Kasumi-1 (cell line): ENCODE measurements at regions not wholly inside any gene's neighbourhood (a gene's known extent, or its start where the extent isn't known, plus 50 kb on each side); places are given as distances from the start of the nearest gene placed in this dataset.

Experiments
- DNase-seq, 2 experiments: peaks; one replicate each; lab custom pipeline; 2025; lab: John Stamatoyannopoulos, UW

DNA sequence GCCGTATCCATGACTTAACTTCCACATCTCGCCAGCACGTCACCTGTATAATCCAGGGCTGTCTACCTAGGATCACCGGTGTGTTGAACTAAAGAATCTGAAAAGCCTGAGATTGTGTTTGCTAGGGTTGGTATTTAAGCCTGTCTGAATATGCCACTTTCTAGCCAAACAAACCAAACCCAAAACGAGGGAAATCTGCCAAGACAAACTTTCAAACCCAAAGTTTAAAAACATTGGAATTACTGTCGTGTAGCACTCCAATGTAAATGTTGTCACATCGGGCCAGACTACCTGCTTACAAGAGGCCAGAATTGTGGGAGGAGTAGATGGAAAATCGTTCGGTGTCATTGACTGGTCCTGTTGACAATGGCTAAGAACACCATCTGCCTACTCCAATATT is 747.8 kb downstream of the EFNB2 start:
- DNase-seq: no peak

DNA sequence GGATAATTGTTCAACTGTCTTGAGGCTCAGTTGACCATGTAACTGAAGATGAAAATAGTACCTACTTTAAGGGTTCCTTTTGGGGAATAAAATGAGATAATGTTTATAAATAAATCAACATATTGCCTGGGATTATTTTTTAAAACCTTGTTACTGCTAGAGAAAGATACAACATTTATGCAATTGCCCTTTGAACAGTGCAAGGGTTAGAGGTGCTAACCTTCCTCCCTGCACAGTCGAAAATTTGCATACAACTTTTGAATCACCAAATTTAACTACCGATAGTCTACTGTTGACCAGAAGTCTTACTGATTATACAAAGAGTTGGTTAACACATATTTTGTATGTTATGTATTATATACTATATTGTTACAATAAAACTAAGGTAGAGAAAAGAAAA is 750.0 kb downstream of the EFNB2 start:
- no peak for DNase-seq

DNA sequence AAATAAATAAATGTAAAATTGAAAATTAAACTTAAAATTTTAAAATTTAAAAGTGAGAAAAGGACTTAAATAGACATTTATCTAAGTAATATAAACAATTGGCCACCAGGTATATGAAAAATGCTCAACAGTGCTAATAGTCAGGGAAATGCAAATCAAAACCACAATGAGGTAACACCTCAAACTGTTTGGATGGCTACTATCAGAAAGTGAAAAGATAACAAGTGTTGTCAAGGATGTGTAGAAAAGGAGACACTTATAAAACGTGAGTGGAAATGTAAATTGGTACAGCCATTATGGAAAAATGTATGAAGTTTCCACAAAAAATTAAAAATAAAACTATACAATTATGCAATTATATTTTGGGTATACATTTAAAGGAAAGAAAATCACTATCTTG is 752.2 kb downstream of the EFNB2 start:
- DNase-seq: no peak

DNA sequence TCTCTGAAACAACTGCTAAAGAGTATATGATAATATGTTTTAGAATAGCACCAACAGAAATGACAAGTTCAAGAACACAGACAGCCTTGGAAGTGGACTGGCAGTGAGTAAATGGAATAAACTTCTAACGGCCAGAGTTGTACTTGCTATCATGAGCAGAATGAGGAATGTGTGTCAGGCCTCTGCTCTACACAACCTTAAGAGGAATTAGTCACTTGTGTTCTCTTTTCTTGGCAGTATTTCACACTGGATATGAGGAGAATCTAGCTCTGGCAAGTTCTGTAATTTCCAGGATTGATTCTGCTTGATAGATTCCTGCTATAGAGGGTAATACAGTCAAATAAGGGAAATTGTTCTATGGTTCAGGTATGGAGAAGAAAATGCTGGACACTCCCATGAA is 757.3 kb downstream of the EFNB2 start:
- no peak for DNase-seq

DNA sequence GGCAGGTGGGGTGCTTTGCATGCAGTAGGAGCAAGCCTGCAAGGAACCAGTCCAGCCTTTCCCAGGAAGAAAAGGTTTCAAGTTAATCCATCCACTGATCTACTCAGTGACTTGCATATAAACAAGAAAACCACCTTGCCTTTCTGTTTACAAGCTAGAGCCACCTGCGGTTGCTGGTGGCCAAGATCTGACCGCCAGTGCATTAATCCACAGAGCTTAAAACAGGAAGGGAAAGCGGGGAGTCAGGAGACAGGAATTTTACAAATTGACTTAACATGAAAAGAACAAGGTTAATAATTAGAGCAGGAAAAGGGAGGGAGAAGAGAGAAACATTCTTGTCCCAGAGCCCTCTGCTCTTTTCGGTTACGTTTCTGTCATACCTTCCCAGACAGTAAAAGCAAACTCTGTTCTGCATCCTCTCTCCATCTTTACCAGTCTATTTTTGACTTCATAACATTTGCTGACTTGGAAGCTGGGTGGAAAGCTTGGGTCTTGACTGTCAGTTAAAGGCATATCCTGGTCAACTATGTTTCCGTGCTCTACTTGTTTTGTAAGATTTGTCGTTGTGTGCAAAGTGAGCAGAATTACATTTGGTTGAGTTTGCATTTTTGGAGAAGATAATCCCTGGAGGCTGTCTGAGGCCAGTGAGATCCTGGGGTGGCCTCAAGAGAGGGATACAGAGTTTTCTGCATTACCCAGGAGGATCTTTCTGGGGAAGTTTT is 760.6 kb downstream of the EFNB2 start:
- no peak for DNase-seq

GRCh38 chr13:105773863-105774538 is 761.5 kb downstream of the EFNB2 start:
- DNase-seq: no peak

DNA sequence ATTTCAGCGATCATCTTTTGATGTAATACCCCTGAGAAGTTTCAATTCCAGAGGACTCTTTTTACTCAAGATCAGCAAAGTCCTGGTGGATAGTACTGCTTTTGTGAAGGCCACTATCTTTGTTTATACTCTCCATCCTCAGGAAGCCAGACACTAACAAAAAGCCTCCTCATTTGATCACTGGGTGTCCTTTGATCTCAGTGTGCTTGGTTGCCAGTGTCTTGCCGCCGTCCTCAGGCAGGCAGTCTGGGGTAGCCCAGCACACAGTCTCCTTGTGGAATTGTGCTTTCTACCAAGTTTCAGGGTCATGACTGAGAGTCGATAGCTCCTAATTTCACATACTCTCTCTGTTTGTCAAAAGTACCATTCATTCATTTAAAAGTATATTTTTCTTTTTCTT is 762.2 kb downstream of the EFNB2 start:
- no peak for DNase-seq

- DNase-seq: no peak
Observed at GRCh38 chr13:105764486-105764885, 771.0 kb downstream of the EFNB2 start.

DNA sequence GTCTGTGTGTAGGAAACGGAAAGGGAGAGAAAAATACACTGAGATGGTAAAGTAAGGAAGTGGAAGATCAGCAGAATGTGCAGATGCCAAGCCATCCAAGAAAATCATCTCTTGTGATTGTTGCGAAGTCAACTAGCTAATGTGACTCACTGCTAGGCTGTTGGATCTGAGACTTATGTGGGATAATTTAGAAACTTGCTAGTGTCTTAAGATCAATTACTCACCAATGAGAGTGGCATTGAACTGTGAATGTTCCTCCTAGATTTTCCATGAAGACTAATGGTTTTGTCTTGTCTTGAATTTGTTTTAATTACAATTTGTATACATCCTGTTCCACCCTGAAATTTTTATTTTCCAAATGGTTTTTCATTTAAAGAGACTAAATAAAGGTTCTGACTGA is 771.6 kb downstream of the EFNB2 start:
- DNase-seq: no peak

- DNase-seq: no peak
Observed at GRCh38 chr13:105762096-105762495, 773.4 kb downstream of the EFNB2 start.

DNA sequence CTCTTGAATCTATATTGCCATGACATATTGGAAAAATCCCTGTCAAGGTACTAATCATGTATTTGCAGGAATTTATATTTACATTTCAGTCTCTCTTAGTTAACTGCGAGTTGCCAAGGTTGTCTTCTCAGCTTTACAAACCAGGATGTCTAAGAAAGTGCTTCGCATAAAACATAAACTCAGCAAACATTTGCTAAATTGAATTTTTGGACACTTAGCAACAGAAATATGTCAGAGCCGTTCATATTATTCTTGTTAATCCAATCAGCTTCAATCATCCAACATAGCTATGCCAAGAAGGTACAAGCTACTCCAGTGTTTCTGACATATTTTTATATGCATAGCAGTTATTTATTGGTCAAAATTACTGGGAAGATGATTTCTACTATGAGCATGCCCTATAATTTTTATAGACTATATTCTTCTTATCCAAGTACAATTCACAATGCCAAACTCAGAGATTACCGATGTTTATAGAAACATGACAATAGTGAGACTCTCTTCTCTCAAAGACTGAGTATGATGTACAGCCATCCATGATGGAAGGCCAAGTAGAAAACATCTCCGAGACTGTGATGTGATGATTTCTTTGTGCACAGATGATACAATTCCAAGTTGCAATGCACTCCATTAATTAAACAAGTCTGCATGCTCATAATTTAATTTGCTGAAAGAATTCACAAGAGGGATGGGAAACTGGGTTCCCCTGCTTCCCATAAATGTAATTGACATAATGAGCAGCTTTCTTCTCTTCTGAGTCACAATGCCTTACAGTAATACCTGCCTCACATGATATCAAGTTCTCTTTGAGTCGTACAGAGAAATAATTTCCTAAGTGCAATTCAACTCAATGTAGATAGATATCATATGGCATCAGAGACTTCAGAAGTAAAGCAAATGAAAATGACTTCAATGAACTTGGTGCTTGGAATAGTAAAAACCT is 776.3 kb downstream of the EFNB2 start:
- DNase-seq: no peak

- DNase-seq: no peak
Observed at GRCh38 chr13:105740739-105741138, 794.7 kb downstream of the EFNB2 start.

DNA sequence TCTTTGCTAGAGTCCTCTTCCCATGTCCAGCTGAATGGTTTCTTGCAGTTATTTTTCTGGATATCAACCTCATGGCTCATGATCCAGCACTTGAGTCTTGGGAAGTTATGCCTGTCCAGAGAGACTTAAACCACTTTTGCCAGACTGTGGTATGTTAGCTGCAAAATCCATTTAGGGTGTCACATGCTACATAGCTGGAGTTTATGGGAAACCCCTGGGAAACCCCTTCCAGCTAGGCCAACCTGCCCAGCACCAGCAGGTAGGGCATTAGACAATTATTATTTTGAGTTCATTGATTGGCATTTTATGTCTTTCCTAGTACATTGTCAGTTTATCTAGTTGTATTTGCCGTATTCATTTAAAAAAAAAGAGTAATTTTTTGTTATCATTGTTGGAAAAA is 797.8 kb downstream of the EFNB2 start:
- DNase-seq: no peak

DNA sequence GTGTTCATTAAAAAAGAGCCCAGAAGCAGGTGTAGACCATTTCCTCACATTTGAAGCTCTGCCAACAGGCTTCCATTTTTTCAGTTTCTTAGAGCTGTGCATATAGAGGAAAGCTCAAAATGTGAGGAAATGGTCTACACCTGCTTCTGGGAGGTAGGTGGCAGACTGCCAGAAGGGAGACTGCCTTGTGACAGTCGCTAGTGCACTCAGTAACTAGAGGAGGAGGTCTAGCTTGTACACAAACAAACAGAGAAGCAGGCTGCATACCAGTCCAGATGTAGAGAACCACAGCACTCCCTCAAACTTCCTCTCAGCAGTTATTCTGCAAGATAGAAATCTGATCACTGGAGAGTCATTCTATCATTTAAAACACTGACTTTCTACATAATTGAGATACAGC is 800.2 kb downstream of the EFNB2 start:
- peak; percentile 4 to 26 for DNase-seq

DNA sequence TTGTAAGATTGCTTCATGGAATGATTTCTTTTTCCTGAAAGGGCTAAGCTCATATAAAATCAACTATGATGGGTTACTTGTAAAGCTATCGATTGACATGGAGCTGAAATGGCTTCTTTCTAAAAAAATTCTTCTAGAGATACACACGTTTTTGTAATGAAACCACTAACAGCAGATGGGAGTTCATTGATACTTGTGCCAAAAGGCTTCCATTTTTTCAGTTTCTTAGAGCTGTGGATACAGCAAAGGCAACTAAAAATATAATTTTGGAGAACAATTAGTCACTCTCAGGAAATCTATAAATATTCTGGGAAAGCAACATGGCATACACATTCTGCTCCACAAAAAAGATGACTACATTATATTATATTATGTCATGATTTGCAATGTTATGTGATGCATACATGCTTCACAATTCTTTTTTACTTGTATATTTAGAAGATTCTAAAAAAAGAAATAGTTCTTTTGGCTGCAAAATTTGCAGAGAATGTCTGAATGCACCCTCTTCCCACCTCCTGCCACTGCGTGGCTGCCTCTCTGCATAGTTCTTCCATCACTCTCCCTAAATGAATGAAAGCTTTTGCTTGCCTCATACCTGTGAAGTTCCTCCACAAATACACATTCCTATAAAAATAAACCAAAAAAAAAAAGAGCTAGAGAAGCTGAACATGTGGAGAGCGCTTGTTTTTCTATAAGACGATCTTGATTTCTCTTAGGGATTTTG is 802.5 kb downstream of the EFNB2 start:
- no peak for DNase-seq

DNA sequence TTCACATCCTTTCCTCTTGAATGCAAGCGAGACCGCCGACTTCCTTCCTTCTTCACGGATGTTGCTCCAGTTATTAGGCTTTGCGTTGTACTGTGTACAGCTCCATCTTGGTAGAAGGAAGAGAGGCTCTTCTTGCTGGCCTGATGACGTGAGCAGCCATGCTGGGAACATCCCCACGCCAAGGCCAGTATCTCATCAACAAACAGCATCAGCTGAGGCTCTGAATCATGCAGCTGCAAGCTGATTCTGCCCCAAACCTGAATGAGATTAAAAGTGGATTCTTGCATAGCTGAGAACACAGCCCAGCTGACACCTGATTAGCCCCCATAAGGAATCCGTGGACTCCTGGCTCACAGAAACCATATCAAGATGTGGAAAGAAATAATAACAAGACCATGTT is 809.6 kb downstream of the EFNB2 start:
- DNase-seq: no peak

DNA sequence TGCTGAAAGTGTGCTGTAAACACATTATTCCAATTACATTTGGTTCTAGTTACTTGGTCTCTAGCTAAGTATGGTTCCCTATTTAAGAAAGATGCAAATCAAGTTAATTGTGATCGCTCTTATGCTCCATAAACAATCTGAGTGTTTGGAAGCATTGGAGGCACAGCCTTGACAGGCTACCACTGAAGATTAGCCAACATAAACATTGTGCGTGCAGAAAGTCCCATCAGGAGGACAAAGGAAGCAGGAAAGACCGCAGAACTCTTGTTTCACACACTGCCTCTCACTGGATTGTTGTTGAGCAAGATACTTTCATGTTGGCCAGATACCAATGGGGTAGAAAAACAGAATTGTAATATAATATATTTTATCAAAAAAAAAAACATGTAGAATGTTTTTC is 814.4 kb downstream of the EFNB2 start:
- no peak for DNase-seq

DNA sequence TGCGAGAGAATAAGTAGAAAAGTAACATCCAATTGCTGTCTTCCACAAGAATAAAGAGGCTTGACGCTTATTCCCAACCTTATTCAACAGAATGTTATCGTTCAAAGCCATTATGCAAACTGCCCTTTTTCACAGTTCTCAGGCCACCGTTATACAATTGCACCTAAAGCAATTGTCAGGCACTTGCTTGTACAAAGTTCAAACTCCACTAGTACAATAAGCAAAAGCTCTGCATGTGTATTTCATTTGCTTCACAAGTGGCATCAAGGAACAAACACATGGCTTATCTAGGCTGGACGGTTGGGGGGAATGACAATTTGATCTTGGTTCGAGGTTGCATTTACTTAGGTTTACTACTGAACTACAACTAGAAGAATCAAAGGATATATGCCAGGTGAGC is 815.6 kb downstream of the EFNB2 start:
- no peak for DNase-seq

- DNase-seq: no peak
Observed at GRCh38 chr13:105709181-105709580, 826.3 kb downstream of the EFNB2 start.

GRCh38 chr13:105703843-105704242 is 831.6 kb downstream of the EFNB2 start:
- no peak for DNase-seq

- no peak for DNase-seq
Observed at GRCh38 chr13:105702441-105702840, 833.0 kb downstream of the EFNB2 start.

- DNase-seq: no peak
Observed at GRCh38 chr13:105692769-105693168, 842.7 kb downstream of the EFNB2 start.
